Stimulated activated naive B cell treated with anti-CD40 and anti-IgM and Interleukin-4, amounts not matched to agents 10 μg/mL and 1 μg/mL and 100 μg/mL, for 72 hours (primary cell): ENCODE measurements at regions not wholly inside any gene's neighbourhood (a gene's known extent, or its start where the extent isn't known, plus 50 kb on each side); places are given as distances from the start of the nearest gene placed in this dataset.
"Not testable (repeated sequence)": the region's sequence is repeated elsewhere in the genome, so short reads cannot be mapped to it uniquely, and the experiment has no call there.

ENCODE experiments used
- ATAC-seq, 2 donors: fragments of 150-1000 bp; cut with Tn5 transposase; replicated peaks; 2 replicates each; pipeline ENCODE4 v1.10.0; 2021; ENCODE audit warnings: moderate library complexity in 1 of 2
- DNase-seq: peaks from one replicate; pipeline ENCODE4 v3.0.0; 2021
- H3K27ac Mint-ChIP-seq: one replicate; pipeline ENCODE4 v1.8.0; 2022; ENCODE audit warnings: mild to moderate bottlenecking, mixed read lengths
- H3K27me3 Mint-ChIP-seq, 2 donors: one replicate each; pipeline ENCODE4 v1.8.0; 2022; ENCODE audit warnings: mixed read lengths in 2 of 2
- H3K36me3 Mint-ChIP-seq, 2 donors: one replicate each; pipeline ENCODE4 v1.8.0; 2022; ENCODE audit warnings: mixed read lengths in 2 of 2, mild to moderate bottlenecking in 1 of 2
- H3K4me1 Mint-ChIP-seq, 2 donors: one replicate each; pipeline ENCODE4 v1.8.0; 2022; ENCODE audit warnings: mixed read lengths in 2 of 2, mild to moderate bottlenecking in 1 of 2
- H3K4me3 Mint-ChIP-seq, 2 donors: one replicate each; pipeline ENCODE4 v1.8.0; 2022; ENCODE audit warnings: mild to moderate bottlenecking in 2 of 2, mixed read lengths in 2 of 2, moderate library complexity in 1 of 2
- H3K9me3 Mint-ChIP-seq, 2 donors: one replicate each; pipeline ENCODE4 v1.8.0; 2022; ENCODE audit warnings: mixed read lengths in 2 of 2, mild to moderate bottlenecking in 1 of 2

DNA sequence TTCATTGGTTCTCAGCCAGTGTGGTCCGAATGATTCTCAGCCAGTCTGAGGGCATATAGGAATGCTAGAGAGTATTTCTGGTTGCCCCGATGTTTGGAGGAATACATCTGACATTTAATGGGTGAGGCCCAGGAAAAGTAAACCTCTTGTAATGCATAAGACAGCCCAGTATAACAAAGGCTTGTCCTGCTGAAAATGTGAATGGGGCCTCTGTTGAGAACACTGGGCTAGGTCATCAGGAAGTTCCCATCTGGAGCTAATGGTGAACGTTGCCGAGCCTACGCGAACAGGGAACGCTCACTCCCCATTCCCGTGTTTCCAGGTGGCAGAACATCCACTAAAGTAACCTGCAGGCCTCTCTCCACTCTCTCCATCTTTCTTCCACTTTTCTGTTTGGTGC is 132.0 kb upstream of the CLNK start:
- Mint-ChIP-seq H3K4me1 (no peaks in the 10 kb centered on the region), H3K27ac (no peak overlapping the region), H3K27me3 (no peaks in the 10 kb centered on the region), H3K36me3 (peaks cover 0 to 2% of the 10 kb centered on the region in 2 donors), H3K4me3 (no peak overlapping the region), H3K9me3 (peaks cover 7 to 12% of the 10 kb centered on the region in 2 donors)
- ATAC-seq (no peak), DNase-seq (no peak)

DNA sequence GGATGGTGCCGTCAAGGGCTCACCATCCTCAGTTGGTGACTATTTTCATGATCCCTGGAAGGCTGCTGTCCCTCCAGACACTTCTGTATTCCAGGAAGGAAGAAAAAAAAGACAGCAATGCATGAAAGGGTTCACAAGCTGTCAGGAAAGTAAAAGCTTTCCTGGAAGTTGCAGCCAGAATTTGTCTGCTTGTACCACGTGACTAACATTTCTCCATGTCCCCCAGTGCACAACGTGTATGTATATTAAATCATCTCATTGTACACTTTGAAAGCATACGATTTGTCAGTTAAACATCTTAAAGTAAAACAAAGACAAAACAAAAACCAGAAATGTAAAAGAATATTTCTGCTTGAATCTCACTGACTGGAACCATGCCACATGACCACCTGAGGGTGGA is 127.4 kb upstream of the CLNK start:
- ATAC-seq (no peak), DNase-seq (no peak)
- peaks cover 8 to 12% of the 10 kb centered on the region in 2 donors for H3K9me3 Mint-ChIP-seq
- peaks cover 2 to 3% of the 10 kb centered on the region in 2 donors for H3K4me1 Mint-ChIP-seq
- no peaks in the 10 kb centered on the region for H3K27me3 Mint-ChIP-seq
- no peak overlapping the region for H3K27ac Mint-ChIP-seq
- H3K36me3 Mint-ChIP-seq = peaks cover 0 to 5% of the 10 kb centered on the region in 2 donors
- H3K4me3 Mint-ChIP-seq = no peak overlapping the region

DNA sequence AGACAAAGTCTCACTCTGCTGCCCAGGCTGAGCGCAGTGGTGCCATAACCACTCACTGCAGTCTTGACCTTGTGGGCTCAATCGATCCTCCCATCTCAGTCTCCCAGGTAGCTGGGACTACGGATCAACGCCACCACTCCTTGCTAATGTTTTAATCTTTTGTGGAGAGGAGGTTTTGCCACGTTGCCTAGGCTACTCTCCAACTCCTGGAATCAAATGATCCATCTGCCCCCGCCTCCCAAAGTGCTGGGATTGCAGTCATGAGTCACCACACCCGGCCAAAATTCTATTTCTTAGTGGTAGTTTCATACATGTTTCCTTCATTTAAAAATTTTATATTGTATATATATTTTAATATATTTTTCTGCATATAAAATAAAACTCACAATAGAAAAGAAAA is 125.8 kb upstream of the CLNK start:
- ATAC-seq (no peak), DNase-seq (no peak)
- Mint-ChIP-seq H3K36me3 (peaks cover 6 to 10% of the 10 kb centered on the region in 2 donors), H3K27me3 (no peaks in the 10 kb centered on the region), H3K4me3 (no peak overlapping the region), H3K27ac (no peak overlapping the region), H3K4me1 (peaks cover 6 to 19% of the 10 kb centered on the region in 2 donors), H3K9me3 (peaks cover 14 to 17% of the 10 kb centered on the region in 2 donors)

DNA sequence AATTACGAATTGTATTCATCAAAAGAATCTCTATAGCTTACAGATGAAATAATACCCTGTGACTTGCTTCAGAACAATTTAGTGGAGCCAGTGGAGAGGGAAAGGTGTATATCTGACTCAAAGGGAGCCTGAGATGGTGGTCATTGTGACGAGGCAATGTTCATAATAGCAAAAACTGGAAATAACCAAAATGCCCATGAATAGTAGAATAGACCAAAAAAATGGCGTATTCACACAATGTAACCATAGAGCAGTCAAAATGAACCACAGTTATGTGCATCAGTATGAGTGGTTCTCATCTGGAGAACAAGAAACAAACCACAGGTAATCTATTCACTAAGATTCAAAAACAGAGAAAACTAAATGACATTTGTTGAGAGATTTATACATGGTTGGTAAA is 125.3 kb upstream of the CLNK start:
- Mint-ChIP-seq H3K27me3 (no peaks in the 10 kb centered on the region), H3K4me3 (no peak overlapping the region), H3K36me3 (peaks cover 7 to 12% of the 10 kb centered on the region in 2 donors), H3K27ac (no peak overlapping the region), H3K9me3 (peaks cover 14 to 17% of the 10 kb centered on the region in 2 donors), H3K4me1 (peaks cover 6 to 22% of the 10 kb centered on the region in 2 donors)
- DNase-seq (no peak), ATAC-seq (peak in 1 of 2 donors; percentile 42)

DNA sequence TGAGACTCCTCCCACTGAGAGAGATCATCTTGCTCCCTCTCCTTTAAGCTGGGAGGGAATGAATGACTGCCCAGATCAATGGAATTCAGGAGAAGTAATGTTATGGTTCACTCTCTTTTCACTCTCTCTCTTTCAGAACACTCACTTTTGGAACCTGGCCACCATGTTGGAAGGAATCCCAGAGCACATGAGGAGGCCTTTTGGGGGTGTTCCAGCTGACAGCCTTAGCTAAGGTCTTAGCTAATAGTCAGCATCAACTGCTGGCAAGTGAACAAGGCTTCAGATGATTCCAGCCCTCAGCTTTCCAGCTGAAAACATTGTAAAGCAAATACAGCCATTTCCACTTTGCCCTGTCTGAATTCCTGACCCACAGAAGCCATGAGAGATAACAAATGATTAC is 124.0 kb upstream of the CLNK start:
- DNase-seq (no peak), ATAC-seq (no peak)
- H3K36me3 Mint-ChIP-seq = peaks cover 7 to 10% of the 10 kb centered on the region in 2 donors
- H3K9me3 Mint-ChIP-seq = peaks cover 10 to 11% of the 10 kb centered on the region in 2 donors
- no peak overlapping the region for H3K4me3 Mint-ChIP-seq
- no peaks in the 10 kb centered on the region for H3K27me3 Mint-ChIP-seq
- H3K27ac Mint-ChIP-seq = no peak overlapping the region
- H3K4me1 Mint-ChIP-seq = peaks cover 12 to 35% of the 10 kb centered on the region in 2 donors

DNA sequence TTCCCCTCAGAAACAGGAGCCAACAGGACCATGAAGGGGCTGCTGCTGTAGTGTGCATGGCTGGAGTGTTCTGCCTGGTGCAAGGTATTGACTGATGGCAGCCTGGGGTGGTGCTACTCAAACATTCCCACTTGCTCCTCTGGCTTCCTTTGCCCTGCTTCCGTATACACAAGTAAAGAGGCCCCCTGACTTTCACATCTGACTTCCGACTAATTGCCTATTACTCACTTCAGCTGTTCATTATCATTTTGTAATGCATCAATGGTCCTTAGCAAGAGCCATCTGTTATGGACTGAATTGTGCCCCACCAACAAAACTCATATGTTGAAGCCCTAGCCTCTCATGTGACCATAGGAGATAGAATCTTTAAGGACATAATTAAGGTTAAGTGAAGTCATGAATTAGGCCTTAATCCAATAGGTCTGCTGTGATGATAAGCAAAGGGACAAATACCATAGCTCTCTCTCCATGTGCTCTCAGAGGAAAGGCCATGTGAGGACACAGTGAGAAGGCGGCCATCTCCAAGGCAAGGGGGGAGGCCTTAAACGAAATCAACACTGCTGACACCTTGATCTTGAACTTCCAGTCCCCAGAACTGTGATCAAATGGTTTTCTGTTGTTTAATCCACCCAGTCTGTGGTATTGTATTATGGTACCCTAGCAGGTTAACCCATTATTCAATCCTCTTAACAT is 122.5 kb upstream of the CLNK start:
- DNase-seq (no peak), ATAC-seq (peak; percentile 51 to 55)
- Mint-ChIP-seq H3K36me3 (peaks cover 7 to 10% of the 10 kb centered on the region in 2 donors), H3K27me3 (no peaks in the 10 kb centered on the region), H3K4me3 (no peak overlapping the region), H3K27ac (no peak overlapping the region), H3K4me1 (peaks cover 12 to 39% of the 10 kb centered on the region in 2 donors), H3K9me3 (peaks cover 6 to 8% of the 10 kb centered on the region in 2 donors)

DNA sequence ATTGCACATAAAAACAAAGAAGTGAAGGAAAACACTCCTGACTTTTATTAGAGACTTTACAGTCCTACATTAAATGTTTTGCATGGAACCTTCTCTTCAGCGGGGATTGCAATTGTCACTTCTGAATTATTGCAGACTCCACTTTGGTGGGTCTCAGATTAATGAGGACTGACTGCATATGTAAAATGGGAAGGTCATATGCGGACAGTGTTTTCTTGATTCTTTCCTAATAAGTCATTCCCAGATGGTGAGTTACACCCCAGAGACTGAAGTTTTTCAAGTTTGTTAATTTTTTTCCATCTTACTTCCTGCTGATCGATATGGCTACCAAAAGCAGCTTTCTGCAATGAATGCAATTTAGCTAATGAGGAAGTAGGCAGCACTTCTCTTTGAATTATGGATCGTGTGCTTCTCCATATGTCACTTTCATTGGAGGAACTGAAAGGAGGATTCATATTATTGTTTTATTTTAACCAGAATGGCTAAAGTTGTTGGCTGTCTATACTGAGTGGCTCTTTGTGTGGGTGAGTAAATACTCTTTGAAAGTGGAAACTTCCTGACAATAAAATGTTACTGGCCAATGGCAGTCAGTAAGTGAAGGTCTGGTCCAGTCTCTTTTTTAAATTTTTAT is 119.3 kb upstream of the CLNK start:
- no peak overlapping the region for H3K27ac Mint-ChIP-seq
- no peaks in the 10 kb centered on the region for H3K27me3 Mint-ChIP-seq
- H3K36me3 Mint-ChIP-seq = peaks cover 13% of the 10 kb centered on the region in 2 donors
- H3K4me1 Mint-ChIP-seq = peaks cover 19 to 54% of the 10 kb centered on the region in 2 donors
- peaks cover 10 to 12% of the 10 kb centered on the region in 2 donors for H3K9me3 Mint-ChIP-seq
- H3K4me3 Mint-ChIP-seq = no peak overlapping the region
- peak; percentile 87 to 89 for ATAC-seq
- no peak for DNase-seq

DNA sequence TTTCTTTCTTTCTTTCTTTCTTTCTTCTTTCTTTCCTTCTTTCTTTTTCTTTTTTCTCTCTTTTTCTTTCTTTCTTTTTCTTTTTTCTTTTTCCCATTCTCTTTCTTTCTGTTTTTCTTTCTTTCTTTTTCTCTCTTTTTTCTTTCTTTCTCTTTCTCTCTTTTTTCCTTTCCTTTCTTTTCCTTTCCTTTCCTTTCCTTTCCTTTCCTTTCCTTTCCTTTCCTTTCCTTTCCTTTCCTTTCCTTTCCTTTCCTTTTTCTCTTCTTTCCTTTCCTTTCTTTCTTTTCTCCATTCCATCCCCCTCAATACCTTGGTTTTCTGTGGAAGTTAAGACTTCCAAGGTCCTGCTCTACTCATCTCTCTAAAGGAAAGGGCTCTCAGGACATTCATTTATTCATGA is 102.8 kb upstream of the CLNK start:
- ATAC-seq = no peak
- Mint-ChIP-seq H3K4me1 (no peaks in the 10 kb centered on the region), H3K4me3 (no peak overlapping the region), H3K27me3 (peaks cover 0 to 3% of the 10 kb centered on the region in 2 donors), H3K9me3 (peaks cover 4 to 6% of the 10 kb centered on the region in 2 donors), H3K36me3 (peaks cover 0 to 4% of the 10 kb centered on the region in 2 donors), H3K27ac (no peak overlapping the region)
- DNase-seq = no peak

DNA sequence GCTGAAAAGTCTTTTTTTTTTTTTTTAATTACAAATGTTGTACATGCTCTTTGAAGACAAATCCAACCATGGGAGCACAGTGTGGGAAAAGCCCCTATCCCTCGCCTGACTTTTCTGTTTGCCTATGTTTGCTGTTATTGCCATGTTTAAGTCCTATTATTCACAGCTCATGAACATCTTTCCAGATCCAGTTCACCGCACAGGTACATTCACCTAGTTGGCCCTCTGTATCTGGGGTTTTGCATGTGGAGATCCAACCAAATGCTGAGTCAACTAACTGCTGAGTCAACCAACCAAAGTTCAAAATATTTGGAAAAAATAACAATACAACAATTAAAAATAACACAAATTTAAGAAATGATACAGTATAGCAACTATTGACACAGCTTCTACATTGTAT is 100.1 kb upstream of the CLNK start:
- Mint-ChIP-seq H3K27me3 (peaks cover 0 to 3% of the 10 kb centered on the region in 2 donors), H3K4me3 (no peak overlapping the region), H3K27ac (no peak overlapping the region), H3K9me3 (peaks cover 4 to 7% of the 10 kb centered on the region in 2 donors), H3K4me1 (peaks cover 0 to 3% of the 10 kb centered on the region in 2 donors), H3K36me3 (peaks cover 0 to 3% of the 10 kb centered on the region in 2 donors)
- ATAC-seq (no peak), DNase-seq (no peak)

DNA sequence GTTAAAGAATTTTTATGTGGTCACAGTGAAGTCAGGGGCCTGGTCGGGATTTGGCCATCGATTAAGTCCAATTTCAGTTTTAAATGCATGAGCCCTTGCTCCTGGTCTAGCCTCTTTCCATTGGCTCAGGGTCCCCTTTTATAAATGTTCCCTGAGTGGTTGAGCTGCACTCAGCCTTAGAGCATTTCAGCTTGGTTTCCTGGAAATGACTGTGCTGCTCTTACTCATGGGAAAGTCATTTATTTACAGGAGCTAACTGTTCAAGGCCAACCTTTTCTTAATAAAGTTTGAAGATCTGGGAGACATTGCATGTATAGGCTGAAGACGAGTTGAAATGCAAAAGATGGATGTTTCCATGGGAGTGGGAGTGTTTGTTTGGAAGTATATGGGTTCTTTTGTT is 98.8 kb upstream of the CLNK start:
- no peak overlapping the region for H3K4me3 Mint-ChIP-seq
- no peak for ATAC-seq
- DNase-seq = no peak
- peaks cover 0 to 3% of the 10 kb centered on the region in 2 donors for H3K36me3 Mint-ChIP-seq
- H3K27me3 Mint-ChIP-seq = peaks cover 0 to 3% of the 10 kb centered on the region in 2 donors
- H3K4me1 Mint-ChIP-seq = peaks cover 0 to 3% of the 10 kb centered on the region in 2 donors
- no peak overlapping the region for H3K27ac Mint-ChIP-seq
- peaks cover 4 to 7% of the 10 kb centered on the region in 2 donors for H3K9me3 Mint-ChIP-seq

DNA sequence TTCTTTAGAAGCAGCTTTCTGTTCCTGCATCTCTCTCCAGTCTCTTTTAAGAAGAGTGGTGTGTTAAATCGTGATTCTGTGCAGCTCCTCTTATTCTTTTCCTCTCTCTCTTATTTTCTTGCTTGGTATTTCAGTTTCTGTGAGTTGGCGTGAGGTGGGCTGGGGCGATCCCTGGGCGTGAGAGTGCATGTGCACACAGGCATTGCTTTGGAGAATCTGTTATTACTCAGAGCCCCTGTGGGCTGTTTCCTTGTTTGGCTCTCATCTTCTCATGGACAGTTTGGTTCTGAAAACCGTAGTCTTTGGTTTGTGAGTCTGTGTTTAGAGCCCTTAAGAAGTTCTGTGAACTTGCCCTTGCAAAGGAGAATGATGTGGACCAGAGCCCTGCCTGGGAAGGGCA is 97.2 kb upstream of the CLNK start:
- peaks cover 0 to 3% of the 10 kb centered on the region in 2 donors for H3K4me1 Mint-ChIP-seq
- H3K36me3 Mint-ChIP-seq = peaks cover 0 to 1% of the 10 kb centered on the region in 2 donors
- ATAC-seq (no peak), DNase-seq (no peak)
- peaks cover under 1 to 4% of the 10 kb centered on the region in 2 donors for H3K9me3 Mint-ChIP-seq
- H3K27ac Mint-ChIP-seq = no peak overlapping the region
- H3K27me3 Mint-ChIP-seq = no peaks in the 10 kb centered on the region
- no peak overlapping the region for H3K4me3 Mint-ChIP-seq

DNA sequence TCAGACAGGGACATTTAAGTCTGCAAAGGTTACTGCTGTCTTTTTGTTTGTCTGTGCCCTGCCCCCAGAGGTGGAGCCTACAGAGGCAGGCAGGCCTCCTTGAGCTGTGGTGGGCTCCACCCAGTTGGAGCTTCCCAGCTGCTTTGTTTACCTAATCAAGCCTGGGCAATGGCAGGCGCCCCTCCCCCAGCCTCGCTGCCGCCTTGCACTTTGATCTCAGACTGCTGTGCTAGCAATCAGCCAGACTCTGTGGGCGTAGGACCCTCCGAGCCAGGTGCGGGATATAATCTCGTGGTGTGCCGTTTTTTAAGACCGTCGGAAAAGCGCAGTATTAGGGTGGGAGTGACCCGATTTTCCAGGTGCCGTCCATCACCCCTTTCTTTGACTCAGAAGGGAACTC is 96.2 kb upstream of the CLNK start:
- not testable (repeated sequence) for H3K27me3 Mint-ChIP-seq, H3K9me3 Mint-ChIP-seq, H3K4me3 Mint-ChIP-seq, H3K36me3 Mint-ChIP-seq, DNase-seq, H3K4me1 Mint-ChIP-seq, H3K27ac Mint-ChIP-seq, ATAC-seq

DNA sequence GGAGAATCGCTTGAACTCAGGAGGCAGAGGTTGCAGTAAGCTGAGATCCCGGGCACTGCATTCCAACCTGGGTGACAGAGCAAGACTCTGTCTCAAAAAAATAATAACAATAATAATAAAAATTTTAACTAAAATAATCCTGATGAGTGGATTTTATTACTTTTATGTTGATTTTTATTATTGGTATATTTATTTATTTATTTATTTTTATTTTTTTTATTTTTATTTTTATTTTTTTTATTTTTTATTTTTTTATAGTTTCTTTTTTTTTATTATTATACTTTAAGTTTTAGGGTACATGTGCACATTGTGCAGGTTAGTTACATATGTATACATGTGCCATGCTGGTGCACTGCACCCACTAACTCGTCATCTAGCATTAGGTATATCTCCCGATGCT is 90.6 kb upstream of the CLNK start:
- not testable (repeated sequence) for H3K27me3 Mint-ChIP-seq, DNase-seq, H3K4me3 Mint-ChIP-seq, H3K27ac Mint-ChIP-seq, H3K9me3 Mint-ChIP-seq, ATAC-seq, H3K36me3 Mint-ChIP-seq
- peaks cover 5 to 17% of the 10 kb centered on the region in 2 donors for H3K4me1 Mint-ChIP-seq

DNA sequence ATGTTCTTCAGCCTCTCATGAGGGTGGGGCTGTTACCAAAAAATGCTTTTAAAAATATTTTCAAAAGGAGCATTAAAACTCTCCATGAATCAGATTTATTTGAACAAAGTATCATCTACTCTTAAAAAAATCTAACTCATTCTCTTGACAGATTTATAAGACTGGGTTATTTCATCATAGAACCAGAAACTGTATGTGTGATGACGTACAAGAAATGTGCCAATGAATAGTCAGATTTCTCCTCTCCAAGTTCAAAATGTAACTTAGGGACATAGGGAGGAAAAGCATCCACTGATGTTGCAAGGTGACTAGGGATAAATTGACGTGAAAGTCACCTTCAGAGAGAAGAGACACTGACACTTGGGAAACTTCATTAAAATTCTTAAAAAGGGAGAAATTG is 89.1 kb upstream of the CLNK start:
- H3K36me3 Mint-ChIP-seq = no peaks in the 10 kb centered on the region
- no peak overlapping the region for H3K4me3 Mint-ChIP-seq
- peaks cover 5 to 17% of the 10 kb centered on the region in 2 donors for H3K4me1 Mint-ChIP-seq
- ATAC-seq (no peak), DNase-seq (no peak)
- H3K9me3 Mint-ChIP-seq = peaks cover 0 to 2% of the 10 kb centered on the region in 2 donors
- H3K27me3 Mint-ChIP-seq = no peaks in the 10 kb centered on the region
- H3K27ac Mint-ChIP-seq = no peak overlapping the region

DNA sequence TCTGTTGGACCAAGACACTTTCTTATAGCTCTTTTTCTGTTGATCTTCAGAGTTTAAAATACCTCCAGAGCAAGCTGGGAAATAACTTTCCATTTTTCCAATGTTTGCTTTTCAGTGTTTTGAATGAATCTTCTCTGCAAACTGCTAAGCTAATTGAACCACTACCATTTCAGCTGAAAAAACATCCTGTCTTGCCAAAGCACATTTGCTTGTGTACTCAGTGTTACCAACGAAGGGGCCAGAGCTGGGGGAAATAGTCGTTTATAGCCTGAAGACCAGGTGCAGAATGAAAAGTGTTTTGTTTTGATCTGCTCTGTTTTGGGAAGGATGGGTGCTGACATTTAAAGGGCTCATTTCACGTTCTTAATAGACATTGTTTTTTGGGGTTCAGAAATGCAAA is 88.4 kb upstream of the CLNK start:
- no peak overlapping the region for H3K4me3 Mint-ChIP-seq
- DNase-seq (no peak), ATAC-seq (peak; percentile 20 to 67)
- H3K9me3 Mint-ChIP-seq = peaks cover 0 to 2% of the 10 kb centered on the region in 2 donors
- H3K27me3 Mint-ChIP-seq = no peaks in the 10 kb centered on the region
- H3K27ac Mint-ChIP-seq = no peak overlapping the region
- H3K4me1 Mint-ChIP-seq = peaks cover 5 to 17% of the 10 kb centered on the region in 2 donors
- H3K36me3 Mint-ChIP-seq = no peaks in the 10 kb centered on the region
